HCT116 (cell line): ENCODE measurements at regions not wholly inside any gene's neighbourhood (a gene's known extent, or its start where the extent isn't known, plus 50 kb on each side); places are given as distances from the start of the nearest gene placed in this dataset.

Experiments used
- EZH2 ChIP-seq: fragments of 200-600 bp; sonication (generic); IDR thresholded peaks from 2 replicates; pipeline ENCODE4 v1.6.1; 2017; ENCODE audit warnings: antibody characterized with exemption, mixed run types
- REST ChIP-seq: IDR thresholded peaks from 2 replicates; pipeline ENCODE4 v1.6.1; 2012; ENCODE audit warnings: low read depth
- YY1 ChIP-seq: IDR thresholded peaks from 2 replicates; pipeline ENCODE4 v1.6.1; 2011; ENCODE audit warnings: low read length, low read depth, moderate library complexity, mild to moderate bottlenecking; ENCODE audit not compliant: insufficient replicate concordance; ENCODE audit errors: extremely low read depth

- TF ChIP-seq REST (no peak), EZH2 (no peak), YY1 (no peak)
Measured at GRCh38 chr4:81552086-81552485, 80.4 kb upstream of the RASGEF1B start.
